22Rv1 (cell line): ENCODE measurements at regions not wholly inside any gene's neighbourhood (a gene's known extent, or its start where the extent isn't known, plus 50 kb on each side); places are given as distances from the start of the nearest gene placed in this dataset.

Source experiments
- CTCF ChIP-seq: fragments of 450-650 bp; IDR thresholded peaks from 2 replicates; pipeline ENCODE4 v1.5.1; 2017; ENCODE audit warnings: mild to moderate bottlenecking
- ZFX ChIP-seq: fragments of 450-650 bp; IDR thresholded peaks from 2 replicates; pipeline ENCODE4 v1.6.1; 2017; ENCODE audit warnings: antibody characterized with exemption, borderline replicate concordance

- no peak for TF ChIP-seq CTCF
- no peak for TF ChIP-seq ZFX
These were observed 954.5 kb upstream of the SOX9 start for GRCh38 chr17:71166311-71166710.
